ENCODE measurements at regions not wholly inside any gene's neighbourhood (a gene's known extent, or its start where the extent isn't known, plus 50 kb on each side); places are given as distances from the start of the nearest gene placed in this dataset.

- TF ChIP-seq, protein P1, sequence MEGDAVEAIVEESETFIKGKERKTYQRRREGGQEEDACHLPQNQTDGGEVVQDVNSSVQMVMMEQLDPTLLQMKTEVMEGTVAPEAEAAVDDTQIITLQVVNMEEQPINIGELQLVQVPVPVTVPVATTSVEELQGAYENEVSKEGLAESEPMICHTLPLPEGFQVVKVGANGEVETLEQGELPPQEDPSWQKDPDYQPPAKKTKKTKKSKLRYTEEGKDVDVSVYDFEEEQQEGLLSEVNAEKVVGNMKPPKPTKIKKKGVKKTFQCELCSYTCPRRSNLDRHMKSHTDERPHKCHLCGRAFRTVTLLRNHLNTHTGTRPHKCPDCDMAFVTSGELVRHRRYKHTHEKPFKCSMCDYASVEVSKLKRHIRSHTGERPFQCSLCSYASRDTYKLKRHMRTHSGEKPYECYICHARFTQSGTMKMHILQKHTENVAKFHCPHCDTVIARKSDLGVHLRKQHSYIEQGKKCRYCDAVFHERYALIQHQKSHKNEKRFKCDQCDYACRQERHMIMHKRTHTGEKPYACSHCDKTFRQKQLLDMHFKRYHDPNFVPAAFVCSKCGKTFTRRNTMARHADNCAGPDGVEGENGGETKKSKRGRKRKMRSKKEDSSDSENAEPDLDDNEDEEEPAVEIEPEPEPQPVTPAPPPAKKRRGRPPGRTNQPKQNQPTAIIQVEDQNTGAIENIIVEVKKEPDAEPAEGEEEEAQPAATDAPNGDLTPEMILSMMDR (optimal IDR thresholded peaks at IDR 0.05 in 1 of 3, IDR thresholded peaks at IDR 0.05 in 1 of 3, conservative IDR thresholded peaks at IDR 0.05 in 1 of 3; ENCODE audit: extremely low read depth in 1 of 3, insufficient read depth in 2 of 3, low read length in 3 of 3): no peak
- TF ChIP-seq EZH2 (IDR thresholded peaks at IDR 0.05; ENCODE audit: low read length): no peak
Observed at GRCh38 chr16:85300406-85300968, 188.2 kb upstream of the CIBAR2 start.
